NCI-H524 treated with DMSO at 0.1 percent for 48 hours (cell line): ENCODE measurements at regions not wholly inside any gene's neighbourhood (a gene's known extent, or its start where the extent isn't known, plus 50 kb on each side); places are given as distances from the start of the nearest gene placed in this dataset.

ENCODE experiments used
- DNase-seq: peaks from one replicate; lab custom pipeline; 2025; lab: John Stamatoyannopoulos, UW

DNA sequence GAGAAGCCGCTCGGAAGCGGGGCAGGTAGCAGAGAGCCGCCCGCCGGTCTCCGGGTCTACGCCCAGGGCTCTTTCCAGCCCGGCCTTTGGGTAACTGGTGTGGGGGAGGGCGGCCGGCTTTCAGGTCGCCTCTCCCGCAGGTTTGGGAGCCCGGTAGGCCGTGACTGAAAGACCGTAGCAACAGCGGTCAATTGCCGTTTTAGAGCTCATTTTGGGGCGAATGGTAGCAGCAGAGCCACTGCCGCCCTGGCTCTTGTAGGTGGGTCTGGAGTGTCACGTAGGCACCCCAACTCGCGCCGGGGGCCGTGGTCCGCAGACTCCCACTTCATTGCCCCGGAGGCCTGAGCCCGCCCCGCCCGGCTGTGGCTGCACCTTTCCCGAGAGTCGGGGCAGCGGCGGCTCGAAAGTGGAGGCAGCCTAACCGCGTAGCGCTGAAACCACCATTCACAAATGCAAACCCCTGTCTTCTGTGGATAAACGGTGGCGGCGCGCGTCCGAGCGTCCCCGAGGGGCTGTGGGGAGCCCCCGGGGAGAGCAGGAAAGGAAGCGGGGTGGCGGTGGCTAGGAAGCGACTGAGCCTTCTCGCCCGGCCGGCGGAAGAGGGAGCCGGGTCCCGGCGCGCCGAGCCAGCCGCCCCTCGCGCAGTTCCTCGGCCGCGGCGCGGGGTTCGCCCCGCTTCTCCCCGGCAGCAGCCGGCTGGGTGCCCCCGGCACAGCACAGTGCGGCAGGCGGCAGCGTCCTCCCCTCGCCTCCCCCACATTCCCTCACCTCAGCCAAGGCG is 2185.1 kb upstream of the TENM3 start:
- no peak for DNase-seq

DNA sequence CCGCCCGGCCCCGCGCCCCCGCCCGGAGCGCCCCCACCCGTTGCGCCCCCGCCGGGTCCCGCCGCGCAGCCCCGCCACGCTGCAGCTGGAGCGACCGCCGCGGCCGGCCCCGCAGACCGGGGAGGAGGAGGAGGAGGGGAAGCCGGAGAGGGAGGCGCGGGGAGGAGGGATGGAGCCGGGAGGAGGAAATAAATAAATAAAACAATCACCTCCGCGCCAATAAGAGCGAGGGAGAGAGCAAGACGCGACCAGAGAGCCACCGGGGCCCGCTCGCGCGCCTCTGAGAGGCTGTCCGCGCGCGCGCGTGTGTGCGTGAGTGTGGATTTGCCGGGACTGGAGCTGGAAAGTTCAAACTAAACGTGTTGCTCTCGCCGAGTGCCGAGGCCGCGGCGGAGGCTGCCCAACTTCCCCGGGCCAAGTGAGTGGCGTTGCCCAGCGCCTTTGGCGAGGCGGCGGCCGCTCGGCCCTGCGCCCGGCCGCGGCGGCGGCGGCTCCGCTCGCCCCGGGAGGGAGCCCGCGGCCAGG is 2184.4 kb upstream of the TENM3 start:
- DNase-seq, result no peak

DNA sequence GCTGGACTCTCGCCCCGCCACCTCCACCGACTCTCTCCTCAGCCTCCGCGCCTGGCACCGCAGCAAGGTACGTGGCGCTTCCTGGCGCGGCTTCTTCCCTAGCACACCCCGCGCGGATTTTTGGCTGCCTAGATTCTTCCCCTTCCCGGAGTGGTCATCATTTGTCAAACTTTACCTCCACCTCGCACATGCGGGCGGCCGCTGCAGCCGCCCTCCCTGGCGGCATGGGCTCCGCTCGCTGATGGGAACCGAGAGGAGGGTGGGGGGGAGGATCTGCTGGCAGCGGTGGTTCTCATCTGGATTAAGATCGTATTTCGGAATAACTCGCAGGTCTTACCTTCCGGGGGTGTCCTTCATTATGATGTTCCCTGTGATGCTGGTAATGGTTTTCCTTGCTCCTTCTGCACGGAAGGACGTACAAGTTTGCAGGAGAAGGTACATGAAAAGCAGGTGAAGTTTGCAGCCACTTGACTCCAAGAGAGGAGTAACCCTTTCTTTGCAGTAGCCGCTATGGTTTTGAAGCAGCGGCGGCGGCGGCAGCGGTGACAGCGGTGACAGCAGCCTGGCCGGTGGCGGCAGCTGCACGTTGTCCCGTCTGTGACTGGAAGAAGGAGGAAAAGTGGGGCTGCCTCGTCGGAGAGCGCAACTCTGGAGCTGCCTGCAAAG is 2183.9 kb upstream of the TENM3 start:
- DNase-seq, result no peak

DNA sequence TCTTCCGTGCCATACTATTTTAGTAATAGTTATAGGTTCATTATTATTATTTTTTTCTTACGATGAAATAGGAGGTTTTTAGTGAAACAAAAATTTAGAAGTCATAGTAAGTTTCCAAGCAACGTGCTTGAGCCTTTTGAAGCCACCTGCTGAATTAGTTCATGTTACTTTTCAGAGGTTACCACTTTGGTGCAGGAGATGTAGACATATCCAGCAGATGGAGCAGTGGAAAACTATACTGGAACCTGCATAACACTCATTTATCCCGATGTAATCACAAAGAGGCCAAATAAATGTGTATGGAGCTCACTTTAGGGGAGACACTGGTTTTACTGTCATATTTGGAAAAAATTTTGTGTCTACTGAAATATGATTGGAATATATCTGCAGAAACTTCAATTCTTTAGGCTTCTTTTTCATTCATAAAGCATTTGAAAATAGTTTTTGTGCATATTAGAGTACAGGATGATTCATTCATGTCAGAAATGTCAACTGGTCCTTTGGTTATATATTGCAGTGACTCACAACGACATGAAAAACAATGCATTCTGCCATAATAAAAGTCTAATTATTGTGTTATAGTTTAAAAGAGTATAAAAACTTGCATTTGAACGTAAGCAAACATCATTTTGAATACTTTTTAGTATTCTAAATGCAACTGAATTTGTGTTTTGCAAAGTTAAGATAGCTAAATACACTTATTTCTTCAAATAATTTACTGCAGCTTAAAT is 2182.9 kb upstream of the TENM3 start:
- no peak for DNase-seq

DNA sequence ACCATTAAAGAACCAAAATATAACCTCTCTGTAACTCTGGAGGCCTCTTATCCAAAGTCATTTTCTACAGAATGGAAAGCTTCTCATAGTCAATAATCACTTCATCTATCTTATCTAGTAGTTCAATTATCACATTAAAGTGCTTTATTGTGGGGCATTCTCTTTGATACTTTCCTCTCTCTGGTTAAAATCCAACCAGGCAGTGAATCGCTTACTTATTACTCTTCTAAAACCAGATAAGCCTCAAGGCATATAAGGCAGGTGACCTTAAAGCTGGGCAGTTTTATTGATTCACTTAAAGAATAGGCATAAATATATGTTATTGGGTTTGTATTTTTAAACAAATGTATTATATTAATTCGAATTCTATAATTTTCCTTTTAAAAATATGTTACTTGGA is 2162.1 kb upstream of the TENM3 start:
- no peak for DNase-seq

DNA sequence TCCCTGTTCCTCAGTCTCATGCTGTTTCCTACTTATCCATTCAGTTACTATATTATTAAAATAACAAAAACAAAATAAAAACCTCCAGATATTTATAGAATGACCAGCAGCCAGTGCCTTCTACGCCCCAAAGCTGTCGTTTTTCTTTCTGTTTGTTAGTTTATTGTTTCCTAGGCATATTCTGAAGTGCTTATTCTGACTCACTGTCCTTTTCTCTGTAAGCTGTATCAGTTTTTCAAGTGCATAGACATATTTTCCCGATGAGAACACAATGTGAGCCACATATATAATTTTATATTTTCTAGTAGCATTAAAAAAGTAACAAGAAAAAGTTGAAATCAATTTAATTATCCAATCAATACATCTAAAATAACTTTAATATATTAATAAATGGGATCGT is 2158.6 kb upstream of the TENM3 start:
- no peak for DNase-seq

DNA sequence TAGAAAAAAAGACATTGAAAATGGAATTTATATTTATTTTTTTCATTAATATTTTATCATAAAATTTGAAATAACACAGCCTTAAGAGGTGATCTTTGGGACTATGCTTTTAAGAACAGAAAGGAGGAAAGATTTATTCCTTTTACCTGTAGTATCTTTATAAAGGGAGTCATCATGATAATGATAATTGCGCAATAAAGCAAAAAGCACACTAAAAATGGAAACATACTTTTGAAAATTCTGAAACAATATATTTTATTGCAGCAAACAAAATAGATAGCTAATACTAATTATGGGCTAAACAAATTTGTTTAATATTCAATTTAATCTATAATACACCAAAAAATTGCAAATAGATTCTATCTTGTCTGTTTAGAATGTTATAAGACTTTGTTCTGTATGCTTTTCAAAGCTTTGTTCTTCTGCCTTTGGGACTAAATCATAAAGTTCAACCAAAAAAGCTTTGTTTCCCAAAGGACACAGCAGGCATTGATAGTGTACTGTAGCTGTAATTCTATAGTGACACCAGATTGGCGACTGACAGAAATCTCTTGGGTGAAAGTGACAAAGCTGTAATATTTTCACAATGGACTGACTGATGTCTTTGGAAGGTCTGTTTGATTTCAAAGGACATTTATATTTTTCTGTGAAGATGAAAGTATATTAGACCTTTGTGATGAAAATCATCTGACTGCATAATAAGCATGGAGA is 2156.6 kb upstream of the TENM3 start:
- DNase-seq, result no peak

DNA sequence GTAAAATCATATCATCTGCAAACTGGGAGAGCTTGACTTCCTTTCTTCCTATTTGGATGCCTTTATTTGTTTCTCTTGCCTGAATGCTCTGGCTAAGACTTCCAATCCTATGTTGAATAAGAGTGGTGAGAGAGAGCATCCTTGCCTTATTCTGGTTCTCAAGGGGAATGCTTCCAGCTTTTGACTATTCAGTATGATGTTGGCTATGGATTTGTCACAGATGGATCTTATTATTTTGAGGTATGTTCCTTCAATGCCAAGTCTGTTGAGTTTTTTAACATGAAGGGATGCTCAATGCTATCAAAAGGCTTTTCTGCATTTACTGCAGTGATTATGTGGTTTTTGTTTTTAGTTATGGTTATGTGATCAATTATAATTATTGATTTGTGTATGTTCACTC is 2144.6 kb upstream of the TENM3 start:
- no peak for DNase-seq

DNA sequence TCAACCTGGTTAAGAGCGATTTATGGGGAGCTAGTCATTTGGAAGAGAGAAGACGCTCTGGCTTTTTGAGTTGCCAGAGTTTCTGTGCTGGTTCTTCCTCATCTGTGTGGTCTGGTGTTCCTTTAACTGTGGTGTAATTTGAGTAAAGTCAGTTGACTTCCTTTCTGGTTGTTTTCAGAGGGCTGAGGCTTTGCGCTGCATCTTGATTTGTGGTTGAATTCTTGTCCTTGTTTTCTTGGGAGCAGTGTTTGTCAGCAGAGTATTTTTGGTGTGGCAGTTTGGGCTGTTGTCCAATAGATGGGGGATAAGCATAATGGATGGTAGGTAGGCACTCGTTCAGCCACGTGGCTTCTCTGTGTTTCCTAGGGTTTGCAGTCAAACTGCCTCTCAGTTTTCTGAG is 2143.2 kb upstream of the TENM3 start:
- no peak for DNase-seq

DNA sequence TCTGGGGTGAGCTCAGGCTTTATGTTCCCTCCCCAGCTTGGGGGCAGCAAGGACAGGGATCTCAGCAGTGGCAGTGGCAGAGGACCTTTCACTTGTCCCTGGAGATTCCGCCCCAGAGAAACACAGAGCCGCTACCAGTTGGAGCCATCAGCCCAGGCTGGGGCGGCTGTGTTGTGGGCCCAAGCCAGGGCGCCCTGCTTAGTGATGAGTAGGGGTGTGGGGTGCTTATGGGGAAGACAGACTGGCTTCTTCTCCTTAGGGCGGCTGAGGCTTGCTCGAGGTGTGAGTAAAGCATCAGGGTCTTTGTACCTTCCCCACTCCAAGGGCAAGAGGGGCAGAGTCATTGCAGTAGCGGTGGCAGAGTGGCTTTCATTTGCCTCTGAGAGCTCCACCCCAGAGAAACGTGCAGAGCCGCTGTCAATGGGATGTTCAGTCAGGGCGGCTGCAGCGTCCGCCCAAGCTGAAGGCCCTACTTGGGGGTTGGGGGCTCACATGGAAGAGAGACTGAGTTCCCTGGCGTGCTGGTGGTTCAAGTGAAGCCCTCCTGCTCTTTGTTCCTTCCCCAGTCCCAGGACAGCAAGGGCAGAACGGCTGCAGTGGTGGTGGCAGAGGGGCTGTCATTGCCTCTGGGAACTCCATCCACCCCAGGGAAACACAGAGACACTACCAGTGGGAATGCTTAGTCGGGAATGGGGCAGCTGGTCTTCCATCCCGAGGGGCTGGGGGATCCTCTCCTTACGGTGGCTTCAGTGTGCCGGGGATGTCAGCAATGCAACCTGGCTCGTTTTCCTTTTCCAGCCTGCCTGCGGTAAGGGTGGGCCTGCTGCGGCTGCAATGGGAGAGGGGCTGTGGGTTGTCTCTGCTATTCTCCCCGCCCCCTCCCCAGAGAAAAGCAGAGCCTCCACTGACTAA is 2142.5 kb upstream of the TENM3 start:
- no peak for DNase-seq

DNA sequence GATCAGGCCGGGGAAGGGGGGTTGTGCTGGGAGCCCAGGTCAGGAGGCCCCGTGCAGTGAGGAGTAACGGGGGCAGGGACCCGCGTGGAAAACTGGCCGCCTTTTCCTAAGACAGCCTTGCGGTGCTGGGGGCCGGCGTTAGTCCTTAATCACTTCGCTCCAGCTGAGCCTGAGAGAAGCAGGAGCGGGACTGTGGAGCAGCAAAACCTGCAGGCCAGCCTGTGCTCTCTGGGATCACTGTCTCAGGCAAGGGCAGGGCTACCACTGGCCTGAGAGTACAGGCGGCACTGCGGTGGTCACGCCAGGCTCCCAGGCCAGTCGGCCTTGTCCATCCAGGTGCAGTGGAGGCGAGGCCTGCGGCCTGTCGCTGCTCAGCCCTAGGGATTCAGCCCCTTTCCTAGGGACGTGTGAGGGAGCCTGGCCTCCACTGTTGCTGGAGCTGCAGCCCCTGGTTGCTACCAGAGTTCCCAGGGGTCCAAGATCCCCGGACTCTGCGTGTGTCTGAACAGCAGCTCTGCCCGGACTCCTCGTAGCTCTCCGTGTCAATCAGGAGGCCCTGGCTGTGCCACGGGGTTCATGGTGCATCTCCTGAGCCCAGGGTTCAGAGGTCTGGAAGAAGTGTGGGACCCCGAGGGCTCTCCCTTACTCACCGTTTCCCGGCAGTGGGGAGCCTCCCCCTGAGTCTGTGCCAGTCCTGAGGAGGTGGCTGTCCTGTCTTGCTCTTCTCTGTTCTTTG is 2141.7 kb upstream of the TENM3 start:
- DNase-seq, result no peak

DNA sequence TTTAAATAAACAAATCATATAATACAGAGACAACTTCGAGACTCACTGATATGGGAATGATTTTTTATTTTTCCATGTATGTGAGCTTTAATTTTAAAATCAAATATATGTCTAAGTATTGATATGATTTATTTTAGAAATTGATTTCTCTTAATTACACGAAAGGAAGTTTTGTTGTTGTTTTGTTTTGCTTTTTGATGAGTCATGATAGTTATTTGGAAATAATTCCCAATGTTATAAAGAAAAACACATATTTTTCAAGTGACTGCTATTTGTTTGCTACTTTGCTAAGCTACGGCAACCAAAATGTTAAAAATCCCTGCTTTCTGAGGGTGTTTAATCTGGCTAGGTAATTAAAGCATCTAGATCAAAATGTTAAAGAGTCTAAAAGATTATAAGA is 2139.4 kb upstream of the TENM3 start:
- DNase-seq, result no peak

DNA sequence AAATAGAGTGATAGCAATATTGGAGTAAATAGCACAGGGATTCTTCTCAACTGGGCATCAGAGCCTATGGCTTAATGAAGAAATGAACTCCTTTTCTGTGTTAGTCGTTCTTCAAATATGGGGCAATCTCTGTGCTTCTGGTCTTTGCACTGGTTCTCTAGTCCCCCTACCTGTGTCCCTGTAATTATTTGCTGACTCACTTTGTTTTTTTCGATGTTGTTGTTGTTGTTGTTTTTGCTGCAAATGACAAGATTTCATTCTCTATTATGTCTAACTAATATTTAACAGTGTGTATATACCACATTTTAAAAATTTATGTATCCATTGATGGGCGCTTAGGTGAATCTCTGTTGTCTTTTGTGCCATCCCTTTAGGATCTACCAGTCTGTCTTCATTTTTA is 2137.8 kb upstream of the TENM3 start:
- DNase-seq, result no peak

DNA sequence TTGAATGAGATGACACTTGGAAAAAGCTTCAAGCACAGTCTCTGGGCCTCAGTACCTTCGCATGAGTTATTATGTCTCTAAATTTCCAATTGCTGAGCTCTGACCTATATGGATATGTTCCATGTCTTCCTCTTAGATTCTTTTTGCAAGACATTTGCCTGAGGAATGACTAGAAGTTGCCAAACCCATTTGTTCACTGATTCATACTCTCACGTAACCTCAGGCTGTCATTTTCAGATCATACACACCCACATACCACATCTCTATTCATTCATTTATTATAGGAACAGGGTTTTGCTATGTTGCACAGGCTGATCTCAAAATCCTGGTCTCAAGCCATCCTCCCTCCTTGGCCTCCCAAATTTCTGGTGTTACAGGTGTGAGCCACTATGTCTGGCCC is 2137.1 kb upstream of the TENM3 start:
- DNase-seq, result no peak

DNA sequence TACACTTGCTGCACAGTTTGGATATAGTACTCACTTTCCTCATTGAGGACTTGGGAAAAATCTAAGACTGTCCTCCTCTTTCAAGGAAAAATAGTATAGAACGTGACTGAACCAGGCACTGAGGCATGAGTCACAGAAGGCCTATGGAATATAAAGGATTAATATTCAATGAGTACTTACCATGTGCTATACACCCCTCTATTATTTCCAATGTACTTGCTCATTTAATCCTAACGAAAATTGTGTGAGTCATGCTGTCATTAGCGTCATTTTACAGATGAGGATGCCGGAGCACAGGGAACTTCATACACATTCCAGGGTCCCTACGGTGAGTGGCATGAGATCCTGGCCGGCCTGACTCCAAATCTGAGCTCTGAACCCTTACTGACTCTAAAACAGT is 2136.2 kb upstream of the TENM3 start:
- no peak for DNase-seq

DNA sequence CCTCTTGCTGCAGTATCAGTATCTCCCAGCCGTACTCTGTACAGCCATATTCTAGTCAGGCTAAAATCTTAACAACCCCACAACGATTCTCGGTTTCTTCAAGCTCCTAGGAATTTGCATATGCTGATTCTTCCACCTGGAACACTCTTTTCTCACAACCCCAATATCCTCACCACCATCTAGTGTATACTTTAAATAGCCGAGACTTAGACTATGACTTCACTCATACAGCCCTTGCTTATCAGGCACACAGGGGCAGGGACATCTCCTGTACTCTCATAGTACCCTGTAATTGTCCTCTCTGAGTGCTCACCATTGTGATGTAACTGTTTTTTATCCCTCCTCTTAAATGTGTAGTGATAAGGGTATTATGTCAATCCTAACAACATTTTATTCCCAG is 2126.4 kb upstream of the TENM3 start:
- DNase-seq, result no peak

DNA sequence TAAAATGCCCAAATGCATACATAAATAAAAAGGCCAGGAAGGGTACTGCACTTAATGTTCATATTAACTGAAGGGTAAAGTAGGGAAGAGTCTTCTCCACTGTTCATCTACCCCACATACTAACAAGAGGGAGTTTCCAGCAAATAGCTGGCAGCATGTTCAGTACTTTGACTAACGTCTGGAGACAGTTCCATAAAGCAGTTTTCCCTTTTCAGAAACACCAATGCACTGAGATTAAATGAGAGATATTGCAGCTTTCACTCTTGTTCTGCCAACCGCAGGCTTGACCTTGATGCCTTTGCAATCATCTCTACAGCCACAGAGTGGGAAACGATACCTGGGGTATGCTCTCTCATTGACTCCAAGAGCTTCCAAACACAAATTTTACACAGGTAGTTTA is 2123.1 kb upstream of the TENM3 start:
- no peak for DNase-seq

DNA sequence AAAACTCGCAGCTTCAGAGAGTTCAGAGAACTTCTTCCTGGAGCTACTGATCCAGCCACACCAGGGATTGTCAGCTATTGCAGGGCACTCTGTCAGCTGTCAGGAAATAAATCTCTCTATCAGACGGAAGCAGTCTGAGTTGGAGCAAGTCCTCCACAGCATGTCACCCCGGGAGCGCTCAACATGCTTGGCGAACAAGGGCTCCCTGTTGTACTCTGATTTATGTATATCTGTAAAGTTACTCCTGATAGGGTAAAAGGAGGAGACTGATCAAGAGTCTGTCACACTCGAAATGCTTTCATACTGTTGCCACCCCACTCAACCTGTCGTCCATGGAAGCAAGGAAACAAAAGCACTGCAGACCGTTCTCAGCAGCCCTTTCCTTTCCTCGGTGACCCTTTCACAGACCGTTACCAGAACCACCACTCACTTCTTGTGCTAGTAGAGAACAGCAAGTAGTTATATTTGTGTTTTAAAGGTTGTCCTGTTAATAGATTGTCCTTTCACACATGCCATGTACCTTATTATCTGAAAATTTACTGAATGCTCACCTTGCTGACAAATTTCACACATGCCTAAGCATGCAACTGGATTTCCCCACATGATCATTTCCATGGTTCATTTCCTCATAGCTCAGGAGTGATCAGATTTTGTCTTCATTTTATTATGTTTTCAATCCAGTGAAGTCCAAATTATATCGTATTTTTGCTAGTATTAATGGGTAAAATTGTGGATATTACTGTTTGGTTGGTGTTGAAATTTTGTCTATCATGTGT is 2108.9 kb upstream of the TENM3 start:
- DNase-seq, result no peak

DNA sequence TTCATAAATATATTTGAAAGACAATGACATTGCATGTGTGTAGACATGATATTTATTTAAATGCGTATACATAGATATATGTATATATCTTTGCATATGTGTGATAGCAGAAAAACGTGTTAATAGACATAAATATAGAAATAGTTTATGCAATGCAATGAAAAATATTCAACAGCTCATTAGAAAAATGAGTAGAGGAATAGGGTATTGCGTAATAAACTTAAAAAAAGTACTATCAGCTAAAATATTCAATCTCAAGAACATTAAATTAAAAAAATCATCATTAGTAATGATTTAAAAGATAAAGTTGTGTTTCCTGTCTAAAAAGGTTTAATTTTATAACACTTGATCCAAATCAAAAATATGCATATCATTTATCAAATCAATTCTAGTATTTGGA is 2101.5 kb upstream of the TENM3 start:
- DNase-seq, result no peak

DNA sequence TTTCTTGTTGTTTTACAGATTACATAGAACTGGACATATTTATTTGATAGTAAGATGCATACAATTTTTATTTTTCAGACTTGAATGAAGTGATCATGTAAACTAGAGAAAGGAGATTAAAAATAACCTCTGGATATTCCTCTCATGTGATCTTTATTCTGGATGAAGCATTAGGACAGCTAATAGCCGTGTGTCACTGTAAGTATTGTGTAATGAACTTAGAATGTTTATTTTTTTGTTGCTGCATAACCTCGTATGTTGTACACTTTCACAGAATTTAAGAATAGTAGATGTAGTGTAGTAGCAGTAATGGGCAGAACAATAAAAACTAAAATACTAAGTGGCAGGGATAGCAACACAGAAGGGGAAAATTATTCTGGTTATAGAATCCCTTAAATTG is 2094.5 kb upstream of the TENM3 start:
- no peak for DNase-seq
